ENCODE measurements at regions not wholly inside any gene's neighbourhood (a gene's known extent, or its start where the extent isn't known, plus 50 kb on each side); places are given as distances from the start of the nearest gene placed in this dataset.

GRCh38 chr16:76121636-76122035 is 155.6 kb upstream of the CNTNAP4 start:
- TF ChIP-seq CTCF (IDR thresholded peaks at IDR 0.05) (no peak), POLR2A (IDR thresholded peaks at IDR 0.05) (no peak)
